ENCODE measurements at regions not wholly inside any gene's neighbourhood (a gene's known extent, or its start where the extent isn't known, plus 50 kb on each side); places are given as distances from the start of the nearest gene placed in this dataset.

- intact Hi-C loops (cut with micrococcal nuclease; ENCODE audit: unreplicated experiment) (no loop called here), in situ Hi-C loops (cut with HindIII; ENCODE audit: extremely low pct_ligation_motif_present, low pct_unique_long_range_greater_than_20kb) (no loop called here)
- ChIA-PET POLR2A (no interaction called here), CTCF (ENCODE audit: low intra/inter-chr PET ratio, low total read pairs) (no interaction called here)
- no peak overlapping the region for H2AFZ ChIP-seq (ENCODE audit: low read length)
- H3K27ac ChIP-seq (ENCODE audit: extremely low read length, insufficient read depth, low read length): no peak overlapping the region
- no peak overlapping the region for H3K4me2 ChIP-seq (ENCODE audit: low read depth, low read length)
- FAIRE-seq (no peak), ATAC-seq (no peak), DNase-seq (ENCODE audit: low spot score) (no peak)
- H3K9ac ChIP-seq (ENCODE audit: insufficient read depth, low read depth, low read length): no peak overlapping the region
- H3K27me3 ChIP-seq (ENCODE audit: control insufficient read depth in 1 of 2, insufficient read depth in 2 of 2, low read length in 2 of 2): 0 out of 5 replicates have a peak, but pooled peaks cover 0 to 3% of the 10 kb centered on the region in 2 experiments
- H3K79me2 ChIP-seq (ENCODE audit: insufficient read depth, low read length): no peaks in the 10 kb centered on the region
- no TSS peak for BruUV-seq (replicated peaks)
- TF ChIP-seq ZNF687 (CRISPR knock-in tag; IDR thresholded peaks at IDR 0.05) (no peak), RAD51 (IDR thresholded peaks at IDR 0.05; ENCODE audit: borderline replicate concordance) (peak; percentile 13; the same call in 1 of the 2 replicates), USF2 (IDR thresholded peaks at IDR 0.05; ENCODE audit: low read depth, low read length) (peak; percentile 14; the same call in 1 of the 2 replicates), USF2 (CRISPR knock-in tag; IDR thresholded peaks at IDR 0.05; ENCODE audit: borderline replicate concordance) (no peak)
- no peaks in the 10 kb centered on the region for H4K20me1 ChIP-seq (ENCODE audit: insufficient read depth, low read length)
- H3K9me3 ChIP-seq (ENCODE audit: low read length): peaks cover 3% of the 10 kb centered on the region
- H3K4me3 ChIP-seq (replicated peaks in 1 of 3; ENCODE audit: insufficient read depth in 1 of 3, low read depth in 2 of 3, low read length in 3 of 3): no peak overlapping the region
- WGBS (ENCODE audit: low lambda C conversion rate): 2% methylated on average over 6 of the region's 7 CpGs
- H3K4me1 ChIP-seq (ENCODE audit: insufficient read depth, low read length): no peaks in the 10 kb centered on the region
- H3K36me3 ChIP-seq (replicated peaks in 1 of 2; ENCODE audit: control insufficient read depth in 1 of 2, insufficient read depth in 2 of 2, low read length in 2 of 2): no peaks in the 10 kb centered on the region
Measured at GRCh38 chr10:128322106-128322505, 195.9 kb upstream of the MKI67 start.

Data from HepG2 (cell line).